NT2/D1 (cell line): ENCODE measurements at regions not wholly inside any gene's neighbourhood (a gene's known extent, or its start where the extent isn't known, plus 50 kb on each side); places are given as distances from the start of the nearest gene placed in this dataset.

Source experiments
- SUZ12 ChIP-seq: IDR thresholded peaks from 2 replicates; pipeline ENCODE4 v1.6.1; 2011; ENCODE audit not compliant: insufficient read length, insufficient read depth; ENCODE audit errors: extremely low read depth
- YY1 ChIP-seq: IDR thresholded peaks from 2 replicates; pipeline ENCODE4 v1.6.1; 2011; ENCODE audit not compliant: insufficient read length, insufficient read depth
- ZNF274 ChIP-seq: IDR thresholded peaks from 2 replicates; pipeline ENCODE4 v1.6.1; 2011; ENCODE audit warnings: mild to moderate bottlenecking, low read depth, low read length

DNA sequence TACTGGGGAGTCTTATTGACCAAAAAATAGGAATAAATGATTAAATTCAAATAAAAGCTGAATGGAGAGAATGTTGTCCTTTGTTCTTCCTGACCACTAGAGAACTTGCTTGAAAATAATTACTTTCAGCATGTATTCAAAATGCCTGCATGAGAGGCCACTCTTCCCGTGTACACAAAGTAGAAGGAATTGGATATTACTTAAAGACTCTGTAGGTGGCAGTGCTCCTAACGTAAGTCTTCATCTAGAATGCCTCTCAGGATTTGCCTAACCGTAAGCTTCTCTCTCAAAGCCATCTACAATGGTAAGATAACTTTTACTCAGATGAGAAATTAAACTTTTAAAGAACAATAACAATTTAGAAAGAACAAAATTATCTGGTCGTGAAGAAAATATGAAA is 620.0 kb upstream of the CCNG1 start:
- no peak for TF ChIP-seq YY1
- no peak for TF ChIP-seq ZNF274
- no peak for TF ChIP-seq SUZ12
